ENCODE measurements at regions not wholly inside any gene's neighbourhood (a gene's known extent, or its start where the extent isn't known, plus 50 kb on each side); places are given as distances from the start of the nearest gene placed in this dataset.
"Not testable (repeated sequence)": the region's sequence is repeated elsewhere in the genome, so short reads cannot be mapped to it uniquely, and the experiment has no call there.

DNA sequence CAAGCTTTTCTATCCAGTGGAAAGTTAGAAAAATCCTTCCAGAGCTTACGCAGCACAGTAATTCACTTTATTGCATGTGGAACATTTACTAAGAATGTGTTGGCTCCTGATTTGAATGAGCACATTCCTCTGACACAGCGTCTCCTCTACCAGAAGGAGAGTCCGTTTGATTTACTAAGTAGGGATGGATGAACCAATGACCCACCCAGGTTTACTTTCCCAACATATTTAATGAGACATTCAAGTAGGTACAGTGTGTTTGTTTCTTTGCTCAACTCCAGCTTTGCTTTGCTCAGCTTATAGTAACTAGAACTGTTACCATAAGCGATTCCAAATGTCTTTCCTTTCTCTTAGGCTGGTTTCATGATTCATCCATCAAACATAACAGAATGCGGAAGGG, 161.7 kb downstream of the SMARCA1 start:
- Histone ChIP-seq H3K4me1 (ENCODE audit: control insufficient read depth, insufficient read depth, low read length) (no peaks in the 10 kb centered on the region), H3K27me3 (ENCODE audit: control insufficient read depth, insufficient read depth, low read length) (no peaks in the 10 kb centered on the region), H3K36me3 (ENCODE audit: control insufficient read depth, insufficient read depth, low read length) (no peaks in the 10 kb centered on the region), H3K9ac (ENCODE audit: low read depth, low read length) (no peak overlapping the region), H3K4me3 (ENCODE audit: low read depth, low read length) (no peak overlapping the region), H3K9me3 (ENCODE audit: control insufficient read depth, insufficient read depth, low read length) (no peaks in the 10 kb centered on the region)

DNA sequence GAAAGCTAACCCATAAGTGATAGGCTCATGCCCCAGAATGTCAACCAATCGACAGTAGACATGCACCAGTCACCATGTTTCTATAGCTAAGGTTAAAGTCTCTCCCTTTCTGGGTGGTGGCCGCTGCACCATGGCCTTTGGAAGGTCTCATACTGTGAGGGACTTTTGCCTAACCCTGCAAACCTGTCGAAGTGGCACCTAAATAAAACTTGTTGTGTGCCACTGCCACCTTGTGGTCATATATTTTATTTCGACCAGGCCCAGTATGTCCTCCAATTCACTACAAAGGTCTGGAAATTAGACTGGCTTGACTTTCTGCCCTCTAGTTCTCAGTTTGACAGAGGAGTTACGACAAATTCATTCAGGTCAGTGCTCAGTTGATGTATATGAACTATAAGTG, 163.1 kb downstream of the SMARCA1 start:
- H3K36me3 ChIP-seq (ENCODE audit: control insufficient read depth, insufficient read depth, low read length) = no peaks in the 10 kb centered on the region
- no peak overlapping the region for H3K4me3 ChIP-seq (ENCODE audit: low read depth, low read length)
- H3K9me3 ChIP-seq (ENCODE audit: control insufficient read depth, insufficient read depth, low read length) = no peaks in the 10 kb centered on the region
- no peak overlapping the region for H3K9ac ChIP-seq (ENCODE audit: low read depth, low read length)
- H3K4me1 ChIP-seq (ENCODE audit: control insufficient read depth, insufficient read depth, low read length) = no peaks in the 10 kb centered on the region
- no peaks in the 10 kb centered on the region for H3K27me3 ChIP-seq (ENCODE audit: control insufficient read depth, insufficient read depth, low read length)

DNA sequence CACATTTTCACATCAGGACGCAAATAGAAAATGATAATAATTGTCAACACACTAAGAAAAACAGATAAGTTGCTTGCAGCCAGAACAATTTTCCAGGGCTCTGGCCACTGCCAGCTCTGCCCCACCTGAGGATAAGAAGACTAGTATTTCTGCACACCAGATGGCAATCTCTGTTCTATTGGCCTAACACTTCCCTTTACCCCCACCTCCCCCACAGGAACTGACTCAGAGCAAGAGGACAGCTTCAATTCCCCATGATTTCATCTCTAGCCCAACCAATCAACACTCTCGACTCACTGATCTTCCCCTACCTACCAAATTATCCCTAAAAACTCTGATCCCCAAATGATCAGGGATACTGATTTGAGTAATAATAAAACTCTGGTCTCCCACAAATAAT, 164.0 kb downstream of the SMARCA1 start:
- Histone ChIP-seq H3K4me3 (ENCODE audit: low read depth, low read length) (no peak overlapping the region), H3K9me3 (ENCODE audit: control insufficient read depth, insufficient read depth, low read length) (no peaks in the 10 kb centered on the region)

DNA sequence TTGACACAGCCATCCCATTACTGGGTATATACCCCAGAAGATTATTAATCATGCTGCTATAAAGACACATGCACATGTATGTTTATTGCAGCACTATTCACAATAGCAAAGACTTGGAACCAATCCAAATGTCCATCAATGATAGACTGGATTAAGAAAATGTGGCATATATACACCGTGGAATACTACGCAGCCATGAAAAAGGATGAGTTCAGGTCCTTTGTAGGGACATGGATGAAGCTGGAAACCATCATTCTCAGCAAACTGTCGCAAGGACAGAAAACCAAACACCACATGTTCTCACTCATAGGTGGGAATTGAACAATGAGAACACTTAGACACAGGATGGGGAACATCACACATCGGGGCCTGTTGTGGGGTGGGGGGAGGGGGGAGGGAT, 165.9 kb downstream of the SMARCA1 start:
- not testable (repeated sequence) for H3K9me3 ChIP-seq (ENCODE audit: control insufficient read depth, insufficient read depth, low read length); H3K9ac ChIP-seq (ENCODE audit: low read depth, low read length); H3K27me3 ChIP-seq (ENCODE audit: control insufficient read depth, insufficient read depth, low read length); H3K4me3 ChIP-seq (ENCODE audit: low read depth, low read length); H3K36me3 ChIP-seq (ENCODE audit: control insufficient read depth, insufficient read depth, low read length); H3K4me1 ChIP-seq (ENCODE audit: control insufficient read depth, insufficient read depth, low read length)

More for the DNA sequence above, 164.0 kb downstream of the SMARCA1 start:
- Histone ChIP-seq H3K36me3 (ENCODE audit: control insufficient read depth, insufficient read depth, low read length) (no peaks in the 10 kb centered on the region), H3K9ac (ENCODE audit: low read depth, low read length) (no peak overlapping the region), H3K27me3 (ENCODE audit: control insufficient read depth, insufficient read depth, low read length) (no peaks in the 10 kb centered on the region), H3K4me1 (ENCODE audit: control insufficient read depth, insufficient read depth, low read length) (no peaks in the 10 kb centered on the region)

DNA sequence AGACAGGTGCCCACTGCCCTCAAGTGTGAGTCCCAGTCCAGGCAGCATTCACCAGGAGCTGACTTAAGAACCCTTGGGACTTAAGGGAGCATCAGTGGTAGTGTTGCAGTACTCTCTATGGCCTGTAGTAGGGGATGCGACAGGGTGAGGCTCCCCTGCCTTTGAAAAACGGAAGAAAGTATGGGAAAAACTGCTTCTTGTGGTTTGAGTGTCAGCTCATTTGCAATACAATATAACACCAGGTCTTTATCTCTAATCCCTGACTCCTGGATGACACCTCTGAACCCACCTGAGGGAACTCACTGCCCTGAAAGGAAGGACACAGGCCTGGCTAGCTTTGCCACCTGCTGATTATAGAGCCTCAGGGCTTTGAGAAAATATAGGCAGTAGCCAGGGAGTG, 176.0 kb downstream of the SMARCA1 start:
- peaks cover 73% of the 10 kb centered on the region for H3K27me3 ChIP-seq (ENCODE audit: control insufficient read depth, insufficient read depth, low read length)
- H3K36me3 ChIP-seq (ENCODE audit: control insufficient read depth, insufficient read depth, low read length) = no peaks in the 10 kb centered on the region

DNA sequence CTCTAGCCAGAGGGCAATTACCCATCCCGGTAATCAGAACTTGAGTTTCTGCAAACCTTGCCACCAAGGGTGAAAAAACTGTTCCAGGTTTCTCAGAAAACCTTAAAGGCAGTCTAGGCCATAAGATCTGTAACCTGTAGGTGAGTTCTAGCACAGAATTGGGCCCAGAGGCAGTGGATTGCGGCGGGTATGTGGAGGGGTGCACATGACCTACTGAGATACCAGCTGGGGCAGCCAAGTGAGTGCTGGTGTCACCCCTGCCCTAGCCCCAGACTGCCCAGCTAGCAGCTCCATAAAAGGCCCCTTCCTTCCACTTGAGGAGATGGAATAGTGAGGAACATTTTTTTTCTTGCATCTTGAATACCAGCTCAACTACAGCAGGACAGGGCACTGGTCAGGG, 176.7 kb downstream of the SMARCA1 start:
- Histone ChIP-seq H3K9ac (ENCODE audit: low read depth, low read length) (no peak overlapping the region), H3K27me3 (ENCODE audit: control insufficient read depth, insufficient read depth, low read length) (peaks cover 73% of the 10 kb centered on the region), H3K36me3 (ENCODE audit: control insufficient read depth, insufficient read depth, low read length) (no peaks in the 10 kb centered on the region), H3K9me3 (ENCODE audit: control insufficient read depth, insufficient read depth, low read length) (no peaks in the 10 kb centered on the region), H3K4me3 (ENCODE audit: low read depth, low read length) (no peak overlapping the region), H3K4me1 (ENCODE audit: control insufficient read depth, insufficient read depth, low read length) (no peaks in the 10 kb centered on the region)

More for the DNA sequence above, 176.0 kb downstream of the SMARCA1 start:
- no peak overlapping the region for H3K9ac ChIP-seq (ENCODE audit: low read depth, low read length)
- no peaks in the 10 kb centered on the region for H3K9me3 ChIP-seq (ENCODE audit: control insufficient read depth, insufficient read depth, low read length)
- no peaks in the 10 kb centered on the region for H3K4me1 ChIP-seq (ENCODE audit: control insufficient read depth, insufficient read depth, low read length)
- H3K4me3 ChIP-seq (ENCODE audit: low read depth, low read length) = no peak overlapping the region

DNA sequence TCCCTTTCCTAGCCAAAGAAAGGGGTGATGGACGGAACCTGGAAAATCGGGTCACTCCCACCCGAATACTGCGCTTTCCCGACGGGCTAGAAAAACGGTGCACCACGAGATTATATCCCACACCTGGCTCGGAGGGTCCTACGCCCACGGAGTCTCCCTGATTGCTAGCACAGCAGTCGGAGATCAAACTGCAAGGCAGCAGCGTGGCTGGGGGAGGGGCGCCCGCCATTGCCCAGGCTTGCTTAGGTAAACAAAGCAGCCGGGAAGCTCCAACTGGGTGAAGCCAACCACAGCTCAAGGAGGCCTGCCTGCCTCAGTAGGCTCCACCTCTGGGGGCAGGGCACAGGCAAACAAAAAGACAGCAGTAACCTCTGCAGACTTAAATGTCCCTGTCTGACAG, 186.0 kb downstream of the SMARCA1 start:
- H3K4me1 ChIP-seq (ENCODE audit: control insufficient read depth, insufficient read depth, low read length); H3K9me3 ChIP-seq (ENCODE audit: control insufficient read depth, insufficient read depth, low read length); H3K27me3 ChIP-seq (ENCODE audit: control insufficient read depth, insufficient read depth, low read length); H3K36me3 ChIP-seq (ENCODE audit: control insufficient read depth, insufficient read depth, low read length): not testable (repeated sequence)
- Histone ChIP-seq H3K4me3 (ENCODE audit: low read depth, low read length) (peak overlapping the region; percentile 66), H3K9ac (ENCODE audit: low read depth, low read length) (peak overlapping the region; percentile 41)

DNA sequence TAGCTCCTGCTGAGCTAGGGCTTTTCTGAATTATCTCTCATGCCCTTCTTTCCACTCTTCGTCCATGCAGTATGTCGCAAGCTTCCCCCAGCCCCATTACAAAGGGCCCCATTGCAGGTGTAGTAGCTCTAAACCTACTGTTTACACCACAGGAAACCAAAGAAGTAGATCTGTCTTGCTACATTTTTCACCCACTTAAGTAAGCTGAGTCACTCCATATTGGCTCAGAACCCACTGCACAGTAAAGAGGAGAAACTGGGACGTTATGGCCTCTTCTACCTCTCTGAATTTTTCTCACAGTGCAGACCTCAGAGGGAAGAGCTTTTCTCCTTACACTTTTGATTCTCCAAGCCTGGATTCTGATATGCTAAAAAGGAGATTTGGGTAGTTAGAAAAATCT, 200.2 kb downstream of the SMARCA1 start:
- no peaks in the 10 kb centered on the region for H3K36me3 ChIP-seq (ENCODE audit: control insufficient read depth, insufficient read depth, low read length)
- no peak overlapping the region for H3K4me3 ChIP-seq (ENCODE audit: low read depth, low read length)
- H3K9me3 ChIP-seq (ENCODE audit: control insufficient read depth, insufficient read depth, low read length) = no peaks in the 10 kb centered on the region
- H3K27me3 ChIP-seq (ENCODE audit: control insufficient read depth, insufficient read depth, low read length) = no peaks in the 10 kb centered on the region
- no peak overlapping the region for H3K9ac ChIP-seq (ENCODE audit: low read depth, low read length)
- no peaks in the 10 kb centered on the region for H3K4me1 ChIP-seq (ENCODE audit: control insufficient read depth, insufficient read depth, low read length)

DNA sequence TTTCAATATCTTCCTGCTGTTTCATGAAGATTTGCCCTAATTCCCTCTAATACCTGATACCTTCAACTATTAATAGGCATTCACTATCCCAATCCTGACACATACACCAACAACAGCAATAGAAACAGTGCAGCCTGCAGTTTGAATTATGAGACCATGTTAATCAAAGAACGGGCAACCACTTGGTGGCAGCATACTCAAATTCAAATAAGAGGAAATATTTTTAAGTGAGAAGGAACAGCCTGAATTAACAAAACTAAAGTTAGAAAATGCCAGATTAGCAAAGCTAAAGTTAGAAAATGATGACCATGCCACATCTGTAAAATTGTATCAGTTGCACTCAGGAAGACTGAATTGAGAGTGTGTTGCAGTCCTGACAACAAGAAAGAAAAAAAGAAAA, 204.9 kb downstream of the SMARCA1 start:
- Histone ChIP-seq H3K9ac (ENCODE audit: low read depth, low read length) (no peak overlapping the region), H3K4me1 (ENCODE audit: control insufficient read depth, insufficient read depth, low read length) (no peaks in the 10 kb centered on the region), H3K27me3 (ENCODE audit: control insufficient read depth, insufficient read depth, low read length) (peaks cover 5% of the 10 kb centered on the region), H3K36me3 (ENCODE audit: control insufficient read depth, insufficient read depth, low read length) (no peaks in the 10 kb centered on the region), H3K9me3 (ENCODE audit: control insufficient read depth, insufficient read depth, low read length) (no peaks in the 10 kb centered on the region), H3K4me3 (ENCODE audit: low read depth, low read length) (no peak overlapping the region)

DNA sequence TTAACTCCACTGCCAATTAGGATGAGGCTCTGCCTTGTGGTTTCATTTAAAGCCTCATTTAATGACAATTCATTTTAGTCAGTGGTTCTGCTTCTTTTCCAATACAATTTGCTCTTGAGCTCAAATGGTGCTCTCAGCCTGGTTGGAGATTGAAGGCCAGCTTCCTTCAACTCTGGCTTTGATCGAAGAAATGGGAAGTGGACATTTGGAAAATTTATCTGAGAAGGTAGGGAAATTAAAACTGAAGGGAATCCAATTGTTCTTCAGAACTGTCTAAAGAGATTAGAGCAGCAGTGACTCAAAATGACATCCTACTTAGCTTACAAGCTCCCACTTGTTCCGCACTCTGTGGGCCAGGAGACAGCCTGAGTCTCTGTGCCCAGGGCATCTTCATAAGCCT, 206.8 kb downstream of the SMARCA1 start:
- no peaks in the 10 kb centered on the region for H3K4me1 ChIP-seq (ENCODE audit: control insufficient read depth, insufficient read depth, low read length)
- H3K4me3 ChIP-seq (ENCODE audit: low read depth, low read length) = no peak overlapping the region
- no peaks in the 10 kb centered on the region for H3K9me3 ChIP-seq (ENCODE audit: control insufficient read depth, insufficient read depth, low read length)
- H3K27me3 ChIP-seq (ENCODE audit: control insufficient read depth, insufficient read depth, low read length) = peaks cover 6% of the 10 kb centered on the region
- H3K9ac ChIP-seq (ENCODE audit: low read depth, low read length) = no peak overlapping the region
- no peaks in the 10 kb centered on the region for H3K36me3 ChIP-seq (ENCODE audit: control insufficient read depth, insufficient read depth, low read length)

DNA sequence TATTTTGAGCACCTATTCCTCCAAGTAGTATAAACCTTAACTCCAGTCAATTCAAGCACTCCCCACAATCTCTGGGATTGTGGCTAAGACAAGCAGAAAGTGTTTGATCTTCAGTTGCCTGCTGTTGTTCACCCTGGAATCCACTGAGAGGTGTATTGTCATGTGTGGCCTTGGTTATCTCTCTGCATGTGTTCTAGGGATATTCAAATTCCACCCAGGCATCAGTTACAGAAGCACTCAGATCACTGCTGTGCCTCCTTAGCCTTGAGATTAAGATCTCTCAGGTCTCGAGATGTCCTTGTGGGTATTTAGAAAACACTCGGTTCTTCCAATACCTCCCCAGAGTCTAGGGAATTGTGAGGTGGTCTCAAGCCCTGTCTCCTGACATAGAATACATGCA, 213.3 kb downstream of the SMARCA1 start:
- no peaks in the 10 kb centered on the region for H3K4me1 ChIP-seq (ENCODE audit: control insufficient read depth, insufficient read depth, low read length)
- no peak overlapping the region for H3K9ac ChIP-seq (ENCODE audit: low read depth, low read length)
- H3K27me3 ChIP-seq (ENCODE audit: control insufficient read depth, insufficient read depth, low read length) = peaks cover 23% of the 10 kb centered on the region
- no peaks in the 10 kb centered on the region for H3K36me3 ChIP-seq (ENCODE audit: control insufficient read depth, insufficient read depth, low read length)
- H3K4me3 ChIP-seq (ENCODE audit: low read depth, low read length) = no peak overlapping the region
- no peaks in the 10 kb centered on the region for H3K9me3 ChIP-seq (ENCODE audit: control insufficient read depth, insufficient read depth, low read length)

DNA sequence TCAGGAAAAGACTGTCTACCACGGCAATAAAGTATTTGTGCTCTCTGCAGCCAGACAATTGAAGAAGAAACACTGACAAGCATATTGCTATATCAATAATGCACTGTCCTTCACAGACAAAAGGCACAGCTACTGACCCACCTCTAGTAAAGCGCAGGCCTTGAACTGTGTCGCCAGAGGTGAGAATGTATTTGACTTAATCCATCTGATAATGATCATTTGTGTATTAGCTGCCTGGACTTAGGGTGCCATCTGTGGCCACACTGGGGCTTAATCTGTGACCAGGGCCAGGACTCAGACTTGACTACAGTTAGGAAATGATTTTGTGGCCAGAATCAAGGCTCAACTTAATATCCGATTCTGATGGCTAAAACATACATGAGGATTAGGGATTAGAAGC, 260.4 kb downstream of the SMARCA1 start:
- no peaks in the 10 kb centered on the region for H3K9me3 ChIP-seq (ENCODE audit: control insufficient read depth, insufficient read depth, low read length)
- H3K4me1 ChIP-seq (ENCODE audit: control insufficient read depth, insufficient read depth, low read length) = no peaks in the 10 kb centered on the region
- no peaks in the 10 kb centered on the region for H3K36me3 ChIP-seq (ENCODE audit: control insufficient read depth, insufficient read depth, low read length)
- H3K4me3 ChIP-seq (ENCODE audit: low read depth, low read length) = no peak overlapping the region
- no peaks in the 10 kb centered on the region for H3K27me3 ChIP-seq (ENCODE audit: control insufficient read depth, insufficient read depth, low read length)
- no peak overlapping the region for H3K9ac ChIP-seq (ENCODE audit: low read depth, low read length)

DNA sequence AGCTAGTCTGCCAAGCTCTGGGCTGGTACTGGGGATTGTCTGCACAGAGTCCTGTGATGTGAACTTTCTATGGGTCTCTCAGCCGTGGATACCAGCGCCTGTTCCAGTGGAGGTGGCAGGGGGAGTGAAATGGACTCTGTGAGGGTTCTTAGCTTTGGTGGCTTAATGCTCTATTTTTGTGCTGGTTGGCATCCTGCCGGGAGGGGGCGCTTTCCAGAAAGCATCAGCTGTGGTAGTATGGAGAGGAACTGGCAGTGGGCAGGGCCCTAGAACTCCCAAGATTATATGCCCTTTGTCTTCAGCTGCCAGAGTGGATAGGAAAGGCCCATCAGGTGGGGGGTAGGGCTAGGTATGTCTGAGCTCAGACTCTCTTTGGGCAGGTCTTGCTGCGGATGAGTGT, 267.8 kb downstream of the SMARCA1 start:
- H3K27me3 ChIP-seq (ENCODE audit: control insufficient read depth, insufficient read depth, low read length); H3K4me1 ChIP-seq (ENCODE audit: control insufficient read depth, insufficient read depth, low read length); H3K9ac ChIP-seq (ENCODE audit: low read depth, low read length); H3K36me3 ChIP-seq (ENCODE audit: control insufficient read depth, insufficient read depth, low read length); H3K9me3 ChIP-seq (ENCODE audit: control insufficient read depth, insufficient read depth, low read length); H3K4me3 ChIP-seq (ENCODE audit: low read depth, low read length): not testable (repeated sequence)

Measured in iPS-15b (cell line).